ENCODE measurements at regions not wholly inside any gene's neighbourhood (a gene's known extent, or its start where the extent isn't known, plus 50 kb on each side); places are given as distances from the start of the nearest gene placed in this dataset.

GRCh38 chr2:41024816-41025215 is 572.9 kb upstream of the SLC8A1 start:
- TF ChIP-seq POLR2A (IDR thresholded peaks at IDR 0.05), result no peak
- no peak for TF ChIP-seq POLR2AphosphoS5 (IDR thresholded peaks at IDR 0.05)
- no peak for TF ChIP-seq CTCF (IDR thresholded peaks at IDR 0.05)
- TF ChIP-seq EP300 (IDR thresholded peaks at IDR 0.05), result no peak

All from sigmoid colon (tissue), 4 donors.